IMR-90 (cell line): ENCODE measurements at regions not wholly inside any gene's neighbourhood (a gene's known extent, or its start where the extent isn't known, plus 50 kb on each side); places are given as distances from the start of the nearest gene placed in this dataset.

ENCODE experiments used
- ATAC-seq: fragments of 200-7000 bp; cut with Tn5 transposase; 2 replicates; pipeline ENCODE4 v1.9.1; 2020; ENCODE audit warnings: low read depth, mild to moderate bottlenecking, moderate library complexity
- BruUV-seq: library from RNA; stranded (reverse); fragments of 400-500 nt; replicated peaks from 2 replicates; lab custom pipeline; 2021; lab: Mats Ljungman, UMichigan
- CTCF ChIA-PET: fragments of 300-600 bp; formaldehyde crosslinking; extraction: SDS; loops from one replicate; lab custom pipeline; 2021; ENCODE audit warnings: antibody characterized with exemption; lab: Yijun Ruan, JAX
- POLR2A ChIA-PET: fragments of 300-600 bp; sonication (Branson Sonifier 250); formaldehyde crosslinking; loops from one replicate; lab custom pipeline; 2022; ENCODE audit warnings: antibody characterized with exemption; ENCODE audit not compliant: unreplicated experiment; lab: Charles Lee
- DNase-seq: peaks from one replicate; pipeline ENCODE4 v3.0.0; 2013
- H2AFZ ChIP-seq: replicated peaks from 2 replicates; pipeline ENCODE3; 2013; ENCODE audit warnings: low read length, mild to moderate bottlenecking; ENCODE audit not compliant: poor library complexity
- H2AK5ac ChIP-seq: 2 replicates; pipeline ENCODE4 v1.6.1; 2013; ENCODE audit warnings: low read depth, low read length, inconsistent platforms
- H2AK9ac ChIP-seq: replicated peaks from 2 replicates; pipeline ENCODE3; 2013; ENCODE audit warnings: mild to moderate bottlenecking, low read depth, low read length, moderate library complexity; ENCODE audit not compliant: poor library complexity
- H2BK120ac ChIP-seq: 2 replicates; pipeline ENCODE4 v1.6.1; 2013; ENCODE audit warnings: low read depth, low read length, inconsistent platforms
- H2BK15ac ChIP-seq: 3 replicates; pipeline ENCODE4 v1.6.1; 2013; ENCODE audit warnings: low read depth, low read length, inconsistent platforms
- H2BK20ac ChIP-seq: 2 replicates; pipeline ENCODE4 v1.6.1; 2013; ENCODE audit warnings: low read depth, mild to moderate bottlenecking, inconsistent platforms, low read length, moderate library complexity
- H2BK5ac ChIP-seq: 2 replicates; pipeline ENCODE4 v1.6.1; 2013; ENCODE audit warnings: mild to moderate bottlenecking, low read depth, low read length, inconsistent platforms; ENCODE audit not compliant: poor library complexity, severe bottlenecking
- H3K14ac ChIP-seq: replicated peaks from 2 replicates; pipeline ENCODE4 v1.6.1; 2013; ENCODE audit warnings: low read depth, low read length, inconsistent platforms
- H3K18ac ChIP-seq: 2 replicates; pipeline ENCODE4 v1.6.1; 2013; ENCODE audit warnings: low read depth, low read length, control low read depth
- H3K23ac ChIP-seq: 2 replicates; pipeline ENCODE4 v1.6.1; 2013; ENCODE audit warnings: low read depth, low read length, inconsistent platforms
- H3K27ac ChIP-seq: 2 replicates; pipeline ENCODE4 v1.5.1; 2013; ENCODE audit warnings: mild to moderate bottlenecking, control low read depth, low read length; ENCODE audit not compliant: insufficient read depth
- H3K27me3 ChIP-seq: 2 replicates; pipeline ENCODE4 v1.6.1; 2013; ENCODE audit warnings: low read length; ENCODE audit not compliant: control insufficient read depth, insufficient read depth
- H3K36me3 ChIP-seq: 2 replicates; pipeline ENCODE4 v1.6.1; 2013; ENCODE audit warnings: low read length, mixed read lengths; ENCODE audit not compliant: control insufficient read depth, insufficient read depth
- H3K4ac ChIP-seq: 2 replicates; pipeline ENCODE4 v1.6.1; 2013; ENCODE audit warnings: low read depth, low read length, inconsistent platforms
- H3K4me1 ChIP-seq: 2 replicates; pipeline ENCODE4 v1.6.1; 2013; ENCODE audit warnings: low read length, mixed read lengths; ENCODE audit not compliant: control insufficient read depth, insufficient read depth
- H3K4me2 ChIP-seq: 2 replicates; pipeline ENCODE4 v1.6.1; 2013; ENCODE audit warnings: low read depth, mild to moderate bottlenecking, control low read depth, low read length, moderate library complexity
- H3K4me3 ChIP-seq: 2 replicates; pipeline ENCODE4 v1.5.1; 2013; ENCODE audit warnings: low read depth, mild to moderate bottlenecking, control low read depth, low read length, moderate library complexity; ENCODE audit not compliant: insufficient read depth
- H3K56ac ChIP-seq: 2 replicates; pipeline ENCODE4 v1.6.1; 2013; ENCODE audit warnings: low read length, inconsistent platforms; ENCODE audit not compliant: insufficient read depth; ENCODE audit errors: extremely low read depth
- H3K79me1 ChIP-seq, 2 experiments: 2 replicates each; pipeline ENCODE4 v1.6.1; 2013; ENCODE audit warnings: low read length in 2 of 2, inconsistent platforms in 1 of 2, low read depth in 1 of 2
- H3K9ac ChIP-seq: 2 replicates; pipeline ENCODE4 v1.6.1; 2013; ENCODE audit warnings: low read depth, low read length, control low read depth
- H3K9me1 ChIP-seq: 2 replicates; pipeline ENCODE4 v1.6.1; 2013; ENCODE audit warnings: low read length, inconsistent platforms; ENCODE audit not compliant: insufficient read depth
- H3K9me3 ChIP-seq: 2 replicates; pipeline ENCODE4 v1.6.1; 2013; ENCODE audit warnings: low read length; ENCODE audit not compliant: control insufficient read depth, insufficient read depth
- H4K20me1 ChIP-seq: 2 replicates; pipeline ENCODE4 v1.6.1; 2013; ENCODE audit warnings: low read length, inconsistent platforms; ENCODE audit not compliant: insufficient read depth
- H4K5ac ChIP-seq: 2 replicates; pipeline ENCODE4 v1.6.1; 2013; ENCODE audit warnings: mild to moderate bottlenecking, low read depth, low read length, control low read depth
- H4K8ac ChIP-seq, 2 experiments: 2 replicates each; pipeline ENCODE4 v1.6.1; 2013; ENCODE audit warnings: low read depth in 2 of 2, low read length in 2 of 2, control low read depth in 1 of 2, inconsistent platforms in 1 of 2
- H4K91ac ChIP-seq: 2 replicates; pipeline ENCODE4 v1.6.1; 2013; ENCODE audit warnings: low read depth, low read length, inconsistent platforms; ENCODE audit not compliant: insufficient read depth
- CEBPB ChIP-seq: IDR thresholded peaks from 2 replicates; pipeline ENCODE4 v1.6.1; 2012; ENCODE audit warnings: low read depth, low read length, improper control_type of control experiment
- CHD1 ChIP-seq: IDR thresholded peaks from 2 replicates; pipeline ENCODE4 v1.6.1; 2012; ENCODE audit warnings: low read depth, low read length, improper control_type of control experiment
- MAFK ChIP-seq: IDR thresholded peaks from 2 replicates; pipeline ENCODE4 v1.6.1; 2012; ENCODE audit warnings: low read depth, low read length, improper control_type of control experiment
- POLR2A ChIP-seq: IDR thresholded peaks from 2 replicates; pipeline ENCODE4 v1.6.1; 2012; ENCODE audit warnings: mild to moderate bottlenecking, low read depth, low read length
- WGBS, 2 experiments: methylation state at CpG; one replicate each; pipeline versions ENCODE4 v1.1.5 to v1.1.7; 2013; ENCODE audit warnings: missing lambda C conversion rate in 2 of 2; ENCODE audit not compliant: insufficient read length in 1 of 2; ENCODE audit errors: extremely low coverage in 2 of 2; 5-methylcytosine and 5-hydroxymethylcytosine counted together
- dilution Hi-C: fragments of 300-500 bp; cut with HindIII; formaldehyde crosslinking; loops from one replicate; pipeline ENCODE4 v1.14.3; 2018; ENCODE audit warnings: low sequenced_read_pairs; ENCODE audit not compliant: unreplicated experiment
- in situ Hi-C: fragments of 300-500 bp; cut with MboI; formaldehyde crosslinking; loops from 3 replicates; pipeline ENCODE4 v1.14.3; 2019; ENCODE audit warnings: low sequenced_read_pairs, inconsistent platforms, mixed read lengths
- intact Hi-C: fragments of 100-400 bp; cut with micrococcal nuclease; formaldehyde crosslinking; loops from 2 replicates; pipeline ENCODE4 v1.10.0; 2022

DNA sequence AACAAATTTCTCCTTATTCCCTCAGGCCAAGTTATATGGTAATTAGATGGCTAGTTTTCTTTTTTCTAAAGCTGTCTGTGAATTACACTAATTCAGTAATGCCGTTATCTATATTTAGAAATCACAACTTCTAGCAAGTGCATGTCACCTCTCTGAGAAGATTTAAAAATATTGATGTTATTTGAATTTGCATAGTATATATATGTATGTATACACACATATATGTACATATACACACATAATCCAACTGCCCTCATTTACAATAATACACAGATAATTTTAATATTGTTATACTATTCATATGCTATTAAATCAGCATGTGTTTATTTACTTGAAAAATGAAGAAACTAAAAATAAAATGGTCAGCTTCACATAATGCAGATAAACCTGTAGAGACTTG is 563.9 kb downstream of the SLC16A7 start:
- intact Hi-C loops (no loop called here), dilution Hi-C loops (no loop called here), in situ Hi-C loops (no loop called here)
- no peak for DNase-seq
- no peak overlapping the region for H2BK20ac ChIP-seq
- no peaks in the 10 kb centered on the region for H3K79me1 ChIP-seq
- no peak overlapping the region for H3K4ac ChIP-seq
- no peak overlapping the region for H3K9ac ChIP-seq
- no peak overlapping the region for H2AFZ ChIP-seq
- no peaks in the 10 kb centered on the region for H3K27me3 ChIP-seq
- no peak overlapping the region for H3K14ac ChIP-seq
- no peak overlapping the region for H2AK9ac ChIP-seq
- WGBS, 2 experiments: no CpG with 5 or more reads among the region's 1 CpG
- no peaks in the 10 kb centered on the region for H3K9me3 ChIP-seq
- H2BK120ac ChIP-seq: no peak overlapping the region
- POLR2A ChIA-PET: no interaction called here
- no peaks in the 10 kb centered on the region for H4K20me1 ChIP-seq
- H3K23ac ChIP-seq: no peak overlapping the region
- H4K8ac ChIP-seq: no peak overlapping the region
- TF ChIP-seq POLR2A (no peak), CHD1 (no peak), MAFK (no peak), CEBPB (no peak)
- H3K4me1 ChIP-seq: no peaks in the 10 kb centered on the region
- CTCF ChIA-PET: no interaction called here
- H3K36me3 ChIP-seq: no peaks in the 10 kb centered on the region
- H3K27ac ChIP-seq: no peak overlapping the region
- H3K18ac ChIP-seq: no peak overlapping the region
- H2BK15ac ChIP-seq: no peak overlapping the region
- no peak overlapping the region for H3K4me2 ChIP-seq
- H3K9me1 ChIP-seq: no peaks in the 10 kb centered on the region
- no peak overlapping the region for H3K56ac ChIP-seq
- H3K4me3 ChIP-seq: no peak overlapping the region
- H2BK5ac ChIP-seq: no peak overlapping the region
- no peak overlapping the region for H2AK5ac ChIP-seq
- H4K5ac ChIP-seq: no peak overlapping the region
- no peak overlapping the region for H4K91ac ChIP-seq
- no peak for ATAC-seq
- BruUV-seq: no TSS peak
